BJ (cell line): ENCODE measurements at regions not wholly inside any gene's neighbourhood (a gene's known extent, or its start where the extent isn't known, plus 50 kb on each side); places are given as distances from the start of the nearest gene placed in this dataset.

Source experiments
- CTCF ChIA-PET: fragments of 350-600 bp; formaldehyde crosslinking; extraction: SDS; loops from one replicate; lab custom pipeline; 2021; ENCODE audit warnings: antibody characterized with exemption, inconsistent platforms; lab: Yijun Ruan, JAX
- POLR2A ChIA-PET: fragments of 300-600 bp; sonication (Branson Sonifier 250); formaldehyde crosslinking; extraction: SDS; loops from one replicate; lab custom pipeline; 2021; ENCODE audit warnings: antibody characterized with exemption; lab: Charles Lee
- DNase-seq: peaks from one replicate; pipeline ENCODE4 v3.0.0-alpha.2; 2011; ENCODE audit warnings: low read depth
- H3K27me3 ChIP-seq: 2 replicates; pipeline ENCODE4 v1.6.0; 2011; ENCODE audit warnings: low read length; ENCODE audit not compliant: control insufficient read depth, insufficient read depth
- H3K36me3 ChIP-seq: 2 replicates; pipeline ENCODE4 v1.5.1; 2011; ENCODE audit warnings: low read length; ENCODE audit not compliant: control insufficient read depth, insufficient read depth
- H3K4me3 ChIP-seq: 2 replicates; pipeline ENCODE4 v1.5.1; 2011; ENCODE audit warnings: low read depth, mild to moderate bottlenecking, control low read depth, low read length
- CTCF ChIP-seq: IDR thresholded peaks from 2 replicates; pipeline ENCODE4 v1.5.1; 2011; ENCODE audit warnings: low read depth, mild to moderate bottlenecking, control low read depth, inconsistent platforms, low read length, moderate library complexity; ENCODE audit not compliant: insufficient read depth

GRCh38 chr9:89743216-89743572 lies 138.4 kb downstream of the GADD45G start:
- H3K4me3 ChIP-seq, result no peak overlapping the region
- no peak for DNase-seq
- H3K36me3 ChIP-seq, result no peaks in the 10 kb centered on the region
- no peaks in the 10 kb centered on the region for H3K27me3 ChIP-seq
- POLR2A ChIA-PET, result no interaction called here
- no peak for TF ChIP-seq CTCF
- CTCF ChIA-PET, result interaction anchor here (1.2 kb wide), 1 partner anchor 14 kb away, joined by 4 read pairs; no protein-coding TSS in a partner anchor

- H3K4me3 ChIP-seq, result no peak overlapping the region
- no peak for TF ChIP-seq CTCF
- POLR2A ChIA-PET, result no interaction called here
- CTCF ChIA-PET, result no interaction called here
- H3K36me3 ChIP-seq, result no peaks in the 10 kb centered on the region
- DNase-seq, result no peak
- H3K27me3 ChIP-seq, result no peaks in the 10 kb centered on the region
Measured at GRCh38 chr9:89743573-89744254, 138.9 kb downstream of the GADD45G start.

- no peaks in the 10 kb centered on the region for H3K36me3 ChIP-seq
- H3K4me3 ChIP-seq, result no peak overlapping the region
- ChIA-PET POLR2A (no interaction called here), CTCF (no interaction called here)
- no peak for TF ChIP-seq CTCF
- H3K27me3 ChIP-seq, result no peaks in the 10 kb centered on the region
- no peak for DNase-seq
Measured at GRCh38 chr9:89744255-89744648, 139.4 kb downstream of the GADD45G start.

GRCh38 chr9:89744730-89745129 lies 139.9 kb downstream of the GADD45G start:
- H3K27me3 ChIP-seq, result no peaks in the 10 kb centered on the region
- CTCF ChIA-PET, result no interaction called here
- POLR2A ChIA-PET, result no interaction called here

GRCh38 chr9:89745601-89746376 lies 141.0 kb downstream of the GADD45G start:
- CTCF ChIA-PET, result no interaction called here
- no peaks in the 10 kb centered on the region for H3K27me3 ChIP-seq

More at GRCh38 chr9:89744730-89745129, 139.9 kb downstream of the GADD45G start:
- Histone ChIP-seq H3K4me3 (no peak overlapping the region), H3K36me3 (no peaks in the 10 kb centered on the region)
- no peak for TF ChIP-seq CTCF
- no peak for DNase-seq

More at GRCh38 chr9:89745601-89746376, 141.0 kb downstream of the GADD45G start:
- POLR2A ChIA-PET, result no interaction called here
- no peak for DNase-seq
- Histone ChIP-seq H3K36me3 (no peaks in the 10 kb centered on the region), H3K4me3 (no peak overlapping the region)
- TF ChIP-seq CTCF, result no peak
